Uterus (tissue), 2 donors: ENCODE measurements at regions not wholly inside any gene's neighbourhood (a gene's known extent, or its start where the extent isn't known, plus 50 kb on each side); places are given as distances from the start of the nearest gene placed in this dataset.

Experiments used
- CTCF ChIP-seq, 4 experiments: fragments of 200-600 bp in 2 of 4; fragments of 450-650 bp in 2 of 4; sonication (generic) in 2 of 4; IDR thresholded peaks; one replicate each; pipeline ENCODE4 v1.5.1; 2016 to 2019; ENCODE audit warnings: antibody characterized with exemption in 4 of 4, mild to moderate bottlenecking in 2 of 4, moderate library complexity in 1 of 4
- POLR2A ChIP-seq, 2 donors: fragments of 450-650 bp; IDR thresholded peaks; one replicate each; pipeline ENCODE4 v1.6.1; 2016; ENCODE audit warnings: antibody characterized with exemption in 2 of 2, mild to moderate bottlenecking in 1 of 2, moderate library complexity in 1 of 2

- TF ChIP-seq CTCF (IDR thresholded peaks at IDR 0.05) (no peak), POLR2A (IDR thresholded peaks at IDR 0.05) (no peak)
These were observed 77.2 kb upstream of the OTOS start for GRCh38 chr2:240217431-240218301.
